ENCODE measurements at regions not wholly inside any gene's neighbourhood (a gene's known extent, or its start where the extent isn't known, plus 50 kb on each side); places are given as distances from the start of the nearest gene placed in this dataset.

DNA sequence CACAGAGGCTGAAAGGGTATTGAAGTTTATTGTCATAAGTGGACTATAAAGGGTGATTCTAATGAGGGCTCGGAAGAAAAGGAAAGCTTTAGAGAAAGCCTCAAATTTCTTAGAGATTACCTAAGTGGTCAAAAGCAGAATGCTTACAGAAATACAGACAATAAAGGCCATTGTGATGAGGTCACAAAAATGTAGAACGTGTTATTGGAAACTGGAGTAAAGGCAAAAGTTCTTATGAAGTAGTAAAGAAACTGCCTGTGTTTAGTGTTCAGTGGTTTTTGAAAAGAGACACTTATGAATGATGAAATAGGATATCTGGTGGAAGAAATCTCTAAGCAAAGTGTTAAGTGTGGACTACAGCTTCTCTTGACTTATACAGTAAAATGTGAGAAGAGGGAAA is 726.9 kb downstream of the DNAH5 start:
- no peak overlapping the region for H3K4me3 ChIP-seq (ENCODE audit: low read depth, low read length, poor library complexity, severe bottlenecking)
- H3K27ac ChIP-seq (ENCODE audit: low read depth, low read length, poor library complexity, severe bottlenecking): no peak overlapping the region
- CTCF ChIA-PET (ENCODE audit: unreplicated experiment): no interaction called here
- no peak for TF ChIP-seq EZH2phosphoT487 (IDR thresholded peaks at IDR 0.05; ENCODE audit: borderline replicate concordance, low read depth, low read length)
- no peaks in the 10 kb centered on the region for H4K20me1 ChIP-seq (ENCODE audit: insufficient read depth, low read length)
- POLR2A ChIA-PET: interaction anchor here (0.5 to 0.6 kb wide), 3 partner anchors 57 to 1904 kb away, joined by 3 read pairs; no protein-coding TSS in a partner anchor
- no peaks in the 10 kb centered on the region for H3K9me3 ChIP-seq (ENCODE audit: low read length)
- no peak overlapping the region for H2AFZ ChIP-seq (ENCODE audit: low read length)
- no TSS peak for BruUV-seq (replicated peaks)
- H3K4me2 ChIP-seq (ENCODE audit: low read length): no peak overlapping the region
- H3K79me2 ChIP-seq (ENCODE audit: insufficient read depth, low read depth, low read length): no peaks in the 10 kb centered on the region
- H3K9me2 ChIP-seq (ENCODE audit: insufficient read depth, low read length): no peaks in the 10 kb centered on the region
- no peaks in the 10 kb centered on the region for H3K36me3 ChIP-seq (ENCODE audit: insufficient read depth, low read length)
- intact Hi-C loops (cut with micrococcal nuclease; ENCODE audit: unreplicated experiment): no loop called here
- no peak for DNase-seq (ENCODE audit: low spot score)
- H3K4me1 ChIP-seq (ENCODE audit: insufficient read depth, low read length, poor library complexity, severe bottlenecking): no peaks in the 10 kb centered on the region

DNA sequence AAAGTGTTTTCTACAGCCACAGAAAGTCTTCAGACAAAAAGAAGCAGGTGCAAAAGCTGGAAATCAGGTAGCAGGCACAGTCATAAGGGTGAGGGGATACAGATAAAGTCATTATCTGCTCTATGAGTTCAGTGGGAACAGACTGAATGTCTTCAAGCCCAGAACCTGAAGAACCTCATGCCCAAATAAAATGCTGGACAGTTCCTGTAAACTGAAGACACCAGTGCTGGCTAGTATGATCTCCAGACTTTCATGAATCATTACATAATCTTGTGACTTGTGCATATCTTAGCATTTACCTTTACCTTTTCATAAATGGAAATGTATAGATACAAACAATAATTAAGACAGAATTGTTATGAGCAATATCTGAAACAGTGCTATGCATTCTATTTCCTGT is 728.7 kb downstream of the DNAH5 start:
- H3K4me1 ChIP-seq (ENCODE audit: insufficient read depth, low read length, poor library complexity, severe bottlenecking): no peaks in the 10 kb centered on the region
- H3K9me2 ChIP-seq (ENCODE audit: insufficient read depth, low read length): no peaks in the 10 kb centered on the region
- no peak overlapping the region for H3K4me3 ChIP-seq (ENCODE audit: low read depth, low read length, poor library complexity, severe bottlenecking)
- no peaks in the 10 kb centered on the region for H4K20me1 ChIP-seq (ENCODE audit: insufficient read depth, low read length)
- DNase-seq (ENCODE audit: low spot score): no peak
- POLR2A ChIA-PET: interaction anchor here (0.7 kb wide), 1 partner anchor 293 kb away, joined by 4 read pairs; no protein-coding TSS in a partner anchor
- no TSS peak for BruUV-seq (replicated peaks)
- no peak for TF ChIP-seq EZH2phosphoT487 (IDR thresholded peaks at IDR 0.05; ENCODE audit: borderline replicate concordance, low read depth, low read length)
- TF ChIP-seq, protein P1, sequence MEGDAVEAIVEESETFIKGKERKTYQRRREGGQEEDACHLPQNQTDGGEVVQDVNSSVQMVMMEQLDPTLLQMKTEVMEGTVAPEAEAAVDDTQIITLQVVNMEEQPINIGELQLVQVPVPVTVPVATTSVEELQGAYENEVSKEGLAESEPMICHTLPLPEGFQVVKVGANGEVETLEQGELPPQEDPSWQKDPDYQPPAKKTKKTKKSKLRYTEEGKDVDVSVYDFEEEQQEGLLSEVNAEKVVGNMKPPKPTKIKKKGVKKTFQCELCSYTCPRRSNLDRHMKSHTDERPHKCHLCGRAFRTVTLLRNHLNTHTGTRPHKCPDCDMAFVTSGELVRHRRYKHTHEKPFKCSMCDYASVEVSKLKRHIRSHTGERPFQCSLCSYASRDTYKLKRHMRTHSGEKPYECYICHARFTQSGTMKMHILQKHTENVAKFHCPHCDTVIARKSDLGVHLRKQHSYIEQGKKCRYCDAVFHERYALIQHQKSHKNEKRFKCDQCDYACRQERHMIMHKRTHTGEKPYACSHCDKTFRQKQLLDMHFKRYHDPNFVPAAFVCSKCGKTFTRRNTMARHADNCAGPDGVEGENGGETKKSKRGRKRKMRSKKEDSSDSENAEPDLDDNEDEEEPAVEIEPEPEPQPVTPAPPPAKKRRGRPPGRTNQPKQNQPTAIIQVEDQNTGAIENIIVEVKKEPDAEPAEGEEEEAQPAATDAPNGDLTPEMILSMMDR (conservative IDR thresholded peaks at IDR 0.05; ENCODE audit: low read length): no peak
- no peak overlapping the region for H3K27ac ChIP-seq (ENCODE audit: low read depth, low read length, poor library complexity, severe bottlenecking)
- no peaks in the 10 kb centered on the region for H3K79me2 ChIP-seq (ENCODE audit: insufficient read depth, low read depth, low read length)
- no peaks in the 10 kb centered on the region for H3K36me3 ChIP-seq (ENCODE audit: insufficient read depth, low read length)
- no peak overlapping the region for H2AFZ ChIP-seq (ENCODE audit: low read length)
- no peaks in the 10 kb centered on the region for H3K9me3 ChIP-seq (ENCODE audit: low read length)
- CTCF ChIA-PET (ENCODE audit: unreplicated experiment): no interaction called here
- H3K4me2 ChIP-seq (ENCODE audit: low read length): no peak overlapping the region
- intact Hi-C loops (cut with micrococcal nuclease; ENCODE audit: unreplicated experiment): no loop called here

DNA sequence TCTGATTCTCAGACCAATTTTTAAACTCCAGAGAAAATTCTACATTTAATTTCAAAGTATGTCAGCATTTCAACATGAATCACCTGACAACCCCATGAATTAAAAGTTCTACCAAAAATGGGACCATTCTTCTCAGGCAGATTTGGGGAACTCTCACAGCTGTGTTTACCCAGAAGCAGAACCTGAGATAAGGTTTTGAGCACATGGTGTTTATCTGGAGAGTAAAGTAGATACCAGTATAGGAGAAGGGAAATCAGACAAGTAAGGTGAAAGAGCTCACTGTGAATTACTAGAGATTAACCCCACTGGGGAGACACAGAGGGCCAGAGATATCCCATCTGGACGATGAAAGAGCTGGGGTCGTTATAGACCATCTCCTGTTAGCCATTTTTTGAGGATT is 729.1 kb downstream of the DNAH5 start:
- ChIA-PET CTCF (ENCODE audit: unreplicated experiment) (no interaction called here), POLR2A (no interaction called here)
- DNase-seq (ENCODE audit: low spot score): no peak
- Histone ChIP-seq H3K4me2 (ENCODE audit: low read length) (no peak overlapping the region), H3K9me2 (ENCODE audit: insufficient read depth, low read length) (no peaks in the 10 kb centered on the region), H2AFZ (ENCODE audit: low read length) (no peak overlapping the region), H3K4me1 (ENCODE audit: insufficient read depth, low read length, poor library complexity, severe bottlenecking) (no peaks in the 10 kb centered on the region), H3K27ac (ENCODE audit: low read depth, low read length, poor library complexity, severe bottlenecking) (no peak overlapping the region), H3K9me3 (ENCODE audit: low read length) (no peaks in the 10 kb centered on the region), H3K4me3 (ENCODE audit: low read depth, low read length, poor library complexity, severe bottlenecking) (no peak overlapping the region), H3K36me3 (ENCODE audit: insufficient read depth, low read length) (no peaks in the 10 kb centered on the region), H4K20me1 (ENCODE audit: insufficient read depth, low read length) (no peaks in the 10 kb centered on the region), H3K79me2 (ENCODE audit: insufficient read depth, low read depth, low read length) (no peaks in the 10 kb centered on the region)
- BruUV-seq (replicated peaks): no TSS peak
- TF ChIP-seq EZH2phosphoT487 (IDR thresholded peaks at IDR 0.05; ENCODE audit: borderline replicate concordance, low read depth, low read length): no peak
- TF ChIP-seq, protein P1 (conservative IDR thresholded peaks at IDR 0.05; ENCODE audit: low read length): no peak
- intact Hi-C loops (cut with micrococcal nuclease; ENCODE audit: unreplicated experiment): no loop called here
